ENCODE measurements at regions not wholly inside any gene's neighbourhood (a gene's known extent, or its start where the extent isn't known, plus 50 kb on each side); places are given as distances from the start of the nearest gene placed in this dataset.

GRCh38 chr3:107982165-107982564 lies 108.7 kb downstream of the CD47 start:
- no peaks in the 10 kb centered on the region for H3K9me3 ChIP-seq (ENCODE audit: insufficient read depth in 2 of 2, low read depth in 1 of 2, low read length in 1 of 2)
- ChIA-PET POLR2A (ENCODE audit: partially characterized antibody) (no interaction called here), CTCF (ENCODE audit: partially characterized antibody) (interaction anchor here (0.7 to 1.8 kb wide), 3 partner anchors 12 to 81 kb away, joined by 3 read pairs; no protein-coding TSS in a partner anchor)
- H3K4me3 ChIP-seq (ENCODE audit: extremely low read depth in 1 of 4, insufficient read depth in 2 of 4, low read depth in 3 of 4, low read length in 4 of 4) = no peak overlapping the region
- no peak overlapping the region for H2AK5ac ChIP-seq (ENCODE audit: low read depth, low read length)
- H3K4me2 ChIP-seq (ENCODE audit: insufficient read depth in 1 of 2, low read depth in 2 of 2, low read length in 2 of 2) = no peak overlapping the region
- peak overlapping the region; percentile 42 for H3K56ac ChIP-seq (replicated peaks; ENCODE audit: insufficient read length, low read depth, low read length)
- no peak overlapping the region for H3K23ac ChIP-seq (ENCODE audit: insufficient read length)
- H2BK5ac ChIP-seq (ENCODE audit: low read depth, low read length) = no peak overlapping the region
- DNase-seq (ENCODE audit: low read depth in 1 of 2, low spot score in 2 of 2) (no peak), FAIRE-seq (no peak)
- no peak overlapping the region for H4K5ac ChIP-seq (ENCODE audit: insufficient read length, low read depth, low read length)
- no peak overlapping the region for H4K91ac ChIP-seq (replicated peaks; ENCODE audit: insufficient read length, low read length)
- H3K4ac ChIP-seq (replicated peaks; ENCODE audit: insufficient read length, low read depth, low read length) = no peak overlapping the region
- no peak overlapping the region for H3K27ac ChIP-seq (ENCODE audit: low read depth, low read length)
- H4K8ac ChIP-seq (ENCODE audit: extremely low read depth, insufficient read depth, low read length) = no peak overlapping the region
- no peak for TF ChIP-seq CREB1 (IDR thresholded peaks at IDR 0.05)
- no peak for TF ChIP-seq KDM4A (IDR thresholded peaks at IDR 0.05; ENCODE audit: low read depth, low read length, severe bottlenecking)
- no peak for TF ChIP-seq CHD2 (IDR thresholded peaks at IDR 0.05; ENCODE audit: low read length)
- no peak for TF ChIP-seq RNF2 (IDR thresholded peaks at IDR 0.05; ENCODE audit: borderline replicate concordance, low read depth, low read length, missing control alignments, poor library complexity, severe bottlenecking)
- no peak for TF ChIP-seq JUN (IDR thresholded peaks at IDR 0.05; ENCODE audit: low read depth, low read length)
- peak overlapping the region; percentile 77; the same call in 1 of the 2 replicates for H2AFZ ChIP-seq (ENCODE audit: low read length)
- no peaks in the 10 kb centered on the region for H3K27me3 ChIP-seq (replicated peaks in 1 of 4; ENCODE audit: control insufficient read depth in 3 of 4, extremely low read depth in 1 of 4, insufficient read depth in 3 of 4, low read length in 3 of 4)
- H3K9ac ChIP-seq (replicated peaks in 1 of 4; ENCODE audit: extremely low read depth in 1 of 4, low read depth in 3 of 4, low read length in 3 of 4) = no peak overlapping the region
- no peaks in the 10 kb centered on the region for H3K79me1 ChIP-seq (ENCODE audit: low read depth, low read length)
- no peaks in the 10 kb centered on the region for H4K20me1 ChIP-seq (replicated peaks in 1 of 2; ENCODE audit: control insufficient read depth in 1 of 2, insufficient read depth in 2 of 2, low read length in 2 of 2)
- H2BK120ac ChIP-seq (replicated peaks; ENCODE audit: low read depth, low read length) = no peak overlapping the region
- H3K4me1 ChIP-seq (replicated peaks in 1 of 4; ENCODE audit: control insufficient read depth in 3 of 4, insufficient read depth in 4 of 4, low read length in 3 of 4) = peaks cover 0 to 5% (median 0%) of the 10 kb centered on the region in 4 experiments; a peak in 1 of 7 replicates
- no peaks in the 10 kb centered on the region for H3K23me2 ChIP-seq (ENCODE audit: low read depth, low read length)
- no peaks in the 10 kb centered on the region for H3K79me2 ChIP-seq (ENCODE audit: control insufficient read depth in 1 of 2, insufficient read depth in 2 of 2, low read length in 2 of 2)
- no peaks in the 10 kb centered on the region for H3K36me3 ChIP-seq (ENCODE audit: control insufficient read depth in 2 of 4, insufficient read depth in 4 of 4, low read length in 3 of 4)
- no peak overlapping the region for H2BK20ac ChIP-seq (ENCODE audit: low read length)
- H3K14ac ChIP-seq (ENCODE audit: insufficient read length) = no peak overlapping the region
- no peak overlapping the region for H3K18ac ChIP-seq (ENCODE audit: extremely low read depth, low read length)
- H2BK15ac ChIP-seq (ENCODE audit: low read length) = no peak overlapping the region
- H2BK12ac ChIP-seq (ENCODE audit: low read depth, low read length) = no peak overlapping the region
- 100% methylated on average over 1 of the region's 1 CpG; no CpG with 5 or more reads in 1 of the 2 experiments for WGBS, 2 experiments (ENCODE audit: extremely low coverage in 1 of 2, insufficient coverage in 1 of 2, insufficient read length in 1 of 2, insufficient replicate concordance in 2 of 2, low coverage in 1 of 2, low lambda C conversion rate in 2 of 2, missing lambda C conversion rate in 1 of 2)
